GM23338 (cell line): ENCODE measurements at regions not wholly inside any gene's neighbourhood (a gene's known extent, or its start where the extent isn't known, plus 50 kb on each side); places are given as distances from the start of the nearest gene placed in this dataset.
A peak's percentile ranks its signal among the peaks of the same experiment; 100 is the strongest.

Experiments used
- ATAC-seq: fragments of 200-7000 bp; cut with Tn5 transposase; 3 replicates; pipeline ENCODE4 v1.9.1; 2020
- DNase-seq: peaks from one replicate; pipeline ENCODE4 v3.0.0-alpha.2; 2015; ENCODE audit warnings: low spot score
- H2AFZ ChIP-seq: fragments of 200-600 bp; sonication (generic); 2 replicates; pipeline ENCODE4 v1.8.0; 2016; ENCODE audit warnings: antibody characterized with exemption, mild to moderate bottlenecking, moderate library complexity
- H3F3A ChIP-seq: fragments of 200-600 bp; sonication (generic); replicated peaks from 2 replicates; pipeline ENCODE4 v1.8.0; 2017; ENCODE audit warnings: antibody characterized with exemption, mixed run types, low read depth
- H3K27ac ChIP-seq: fragments of 200-600 bp; sonication (generic); 2 replicates; pipeline ENCODE4 v1.6.1; 2016; ENCODE audit warnings: low read depth
- H3K27me3 ChIP-seq: fragments of 200-600 bp; sonication (generic); 2 replicates; pipeline ENCODE4 v1.8.0; 2016; ENCODE audit warnings: mild to moderate bottlenecking, mixed run types, moderate library complexity; ENCODE audit not compliant: insufficient read depth
- H3K36me3 ChIP-seq: fragments of 200-600 bp; sonication (generic); 2 replicates; pipeline ENCODE4 v1.8.0; 2016; ENCODE audit warnings: mild to moderate bottlenecking; ENCODE audit not compliant: insufficient read depth
- H3K4me1 ChIP-seq: fragments of 200-600 bp; sonication (generic); 2 replicates; pipeline ENCODE4 v1.8.0; 2016; ENCODE audit warnings: mild to moderate bottlenecking, moderate library complexity; ENCODE audit not compliant: insufficient read depth
- H3K4me2 ChIP-seq: fragments of 200-600 bp; sonication (generic); 2 replicates; pipeline ENCODE4 v1.7.1; 2017; ENCODE audit warnings: mixed run types
- H3K4me3 ChIP-seq: fragments of 200-600 bp; sonication (generic); 2 replicates; pipeline ENCODE4 v1.6.1; 2016; ENCODE audit warnings: mixed run types
- H3K79me2 ChIP-seq: fragments of 200-600 bp; sonication (generic); replicated peaks from 2 replicates; pipeline ENCODE4 v1.8.0; 2017; ENCODE audit warnings: mild to moderate bottlenecking; ENCODE audit not compliant: insufficient read depth
- H3K9me2 ChIP-seq: fragments of 200-600 bp; sonication (generic); 2 replicates; pipeline ENCODE4 v1.8.0; 2017; ENCODE audit not compliant: insufficient read depth
- H4K20me1 ChIP-seq: fragments of 200-600 bp; sonication (generic); replicated peaks from 2 replicates; pipeline ENCODE4 v1.8.0; 2017; ENCODE audit warnings: mild to moderate bottlenecking; ENCODE audit not compliant: insufficient read depth
- H3K27ac Mint-ChIP-seq: 2 replicates; pipeline ENCODE4 v1.8.0; 2020; ENCODE audit warnings: inconsistent platforms, mild to moderate bottlenecking, moderate library complexity, mixed read lengths
- H3K27me3 Mint-ChIP-seq: 3 replicates; pipeline ENCODE4 v1.8.0; 2022; ENCODE audit warnings: low read depth, mild to moderate bottlenecking, moderate library complexity, mixed read lengths, inconsistent platforms; ENCODE audit not compliant: insufficient read depth, poor library complexity
- H3K36me3 Mint-ChIP-seq: 3 replicates; pipeline ENCODE4 v1.8.0; 2021; ENCODE audit warnings: low read depth, mild to moderate bottlenecking, inconsistent platforms, moderate library complexity, mixed read lengths
- H3K4me1 Mint-ChIP-seq: 3 replicates; pipeline ENCODE4 v1.8.0; 2020; ENCODE audit warnings: mild to moderate bottlenecking, inconsistent platforms, mixed read lengths
- H3K4me3 Mint-ChIP-seq: 3 replicates; pipeline ENCODE4 v1.8.0; 2021; ENCODE audit warnings: moderate library complexity, mild to moderate bottlenecking, inconsistent platforms, mixed read lengths
- H3K9me3 Mint-ChIP-seq: 3 replicates; pipeline ENCODE4 v1.8.0; 2020; ENCODE audit warnings: moderate library complexity, mild to moderate bottlenecking, inconsistent platforms, mixed read lengths
- EZH2phosphoT487 ChIP-seq: fragments of 200-600 bp; sonication (generic); IDR thresholded peaks from one replicate; pipeline ENCODE4 v1.8.1; 2018; ENCODE audit warnings: antibody characterized with exemption; ENCODE audit not compliant: unreplicated experiment
- JUNB ChIP-seq: IDR thresholded peaks from one replicate; pipeline ENCODE4 v1.6.1; 2016; ENCODE audit warnings: antibody characterized with exemption; ENCODE audit not compliant: unreplicated experiment
- NANOG ChIP-seq: IDR thresholded peaks from 2 replicates; pipeline ENCODE4 v1.6.1; 2016; ENCODE audit warnings: antibody characterized with exemption, borderline replicate concordance
- POLR2AphosphoS5 ChIP-seq: IDR thresholded peaks from 2 replicates; pipeline ENCODE4 v1.6.1; 2016; ENCODE audit warnings: antibody characterized with exemption, low read depth
- ZNF331 ChIP-seq: fragments of 250-450 bp; sonication (Bioruptor Pico); IDR thresholded peaks from 2 replicates; pipeline ENCODE4 v1.5.0; 2020; ENCODE audit warnings: low read depth, mild to moderate bottlenecking, moderate library complexity
- TF ChIP-seq, protein P1 (sequence below), 2 experiments: fragments of 200-600 bp in 1 of 2; sonication (generic) in 1 of 2; conservative IDR thresholded peaks; 2 replicates each; pipeline versions ENCODE4 v1.5.1 to v1.6.1; 2016 to 2017; ENCODE audit warnings: antibody characterized with exemption in 2 of 2, low read depth in 2 of 2, mild to moderate bottlenecking in 2 of 2, moderate library complexity in 1 of 2
- TF ChIP-seq, protein P2 (sequence below): fragments of 250-450 bp; sonication (Bioruptor Pico); IDR thresholded peaks from 2 replicates; pipeline ENCODE4 v1.5.0; 2020; ENCODE audit warnings: mild to moderate bottlenecking, moderate library complexity

DNA sequence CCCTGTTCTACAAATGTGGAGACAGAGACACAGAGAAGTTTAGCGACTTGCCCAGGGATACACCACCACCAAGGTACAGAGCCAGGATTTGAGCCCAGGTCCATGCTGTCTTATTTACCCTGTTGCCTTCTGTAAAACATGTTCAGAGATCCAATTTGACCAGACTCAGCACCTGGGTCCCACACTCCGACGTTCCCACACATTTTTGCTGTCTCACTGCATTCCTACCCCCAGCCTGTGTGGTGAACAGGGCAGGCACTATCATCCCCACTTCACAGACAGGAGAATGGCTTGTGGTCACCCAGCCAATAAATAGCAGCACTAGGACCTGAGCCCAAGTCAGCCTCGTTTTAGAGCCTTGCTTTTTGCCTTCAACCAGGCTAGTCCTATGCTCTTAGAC is 102.8 kb downstream of the PJA1 start (continued):
- TF ChIP-seq NANOG = no peak
- TF ChIP-seq, protein P1, sequence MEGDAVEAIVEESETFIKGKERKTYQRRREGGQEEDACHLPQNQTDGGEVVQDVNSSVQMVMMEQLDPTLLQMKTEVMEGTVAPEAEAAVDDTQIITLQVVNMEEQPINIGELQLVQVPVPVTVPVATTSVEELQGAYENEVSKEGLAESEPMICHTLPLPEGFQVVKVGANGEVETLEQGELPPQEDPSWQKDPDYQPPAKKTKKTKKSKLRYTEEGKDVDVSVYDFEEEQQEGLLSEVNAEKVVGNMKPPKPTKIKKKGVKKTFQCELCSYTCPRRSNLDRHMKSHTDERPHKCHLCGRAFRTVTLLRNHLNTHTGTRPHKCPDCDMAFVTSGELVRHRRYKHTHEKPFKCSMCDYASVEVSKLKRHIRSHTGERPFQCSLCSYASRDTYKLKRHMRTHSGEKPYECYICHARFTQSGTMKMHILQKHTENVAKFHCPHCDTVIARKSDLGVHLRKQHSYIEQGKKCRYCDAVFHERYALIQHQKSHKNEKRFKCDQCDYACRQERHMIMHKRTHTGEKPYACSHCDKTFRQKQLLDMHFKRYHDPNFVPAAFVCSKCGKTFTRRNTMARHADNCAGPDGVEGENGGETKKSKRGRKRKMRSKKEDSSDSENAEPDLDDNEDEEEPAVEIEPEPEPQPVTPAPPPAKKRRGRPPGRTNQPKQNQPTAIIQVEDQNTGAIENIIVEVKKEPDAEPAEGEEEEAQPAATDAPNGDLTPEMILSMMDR (conservative IDR thresholded peaks at IDR 0.05; ENCODE audit: low read depth in 2 of 2) = no peak

DNA sequence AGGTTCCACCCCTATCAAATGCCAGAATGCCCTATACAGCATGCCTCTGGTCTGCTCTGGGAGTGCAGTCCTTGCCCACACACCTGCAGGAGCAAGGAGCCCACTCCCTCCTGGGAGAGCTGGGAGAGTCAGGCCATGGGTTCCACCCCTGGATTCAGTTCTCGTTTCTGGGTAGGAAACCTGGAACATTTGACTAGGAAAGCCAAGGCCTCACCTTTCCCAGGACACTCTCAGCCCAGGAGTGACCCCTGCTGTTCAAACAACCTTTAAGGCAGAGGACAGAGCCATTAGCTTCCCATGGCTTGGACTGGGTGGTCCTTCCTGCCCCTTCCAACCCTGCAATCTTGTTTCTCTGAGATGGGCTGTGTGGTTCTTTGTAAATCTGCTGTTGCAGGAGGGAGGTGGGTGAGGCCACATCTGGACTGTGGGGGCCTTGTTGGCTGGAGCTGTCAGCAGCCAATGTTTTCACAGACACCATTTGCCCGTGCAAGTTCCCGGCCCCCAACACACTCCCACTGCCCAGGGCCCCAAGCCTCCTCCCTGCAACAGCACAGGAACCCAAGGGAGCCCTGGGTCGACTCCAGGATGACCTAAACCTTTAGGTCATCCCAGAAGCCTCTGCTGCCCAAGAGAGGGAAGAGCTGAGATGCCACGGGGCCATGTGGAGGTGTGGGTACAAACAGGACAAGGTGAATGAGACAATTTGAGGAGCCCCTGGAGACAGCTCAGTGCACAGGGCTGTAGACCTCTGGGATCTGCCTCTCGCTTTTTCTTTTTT is 104.4 kb downstream of the PJA1 start:
- no peaks in the 10 kb centered on the region; the same call in 2 of the 3 replicates for H3K9me3 Mint-ChIP-seq
- Histone ChIP-seq H2AFZ (no peak overlapping the region), H4K20me1 (no peaks in the 10 kb centered on the region), H3K4me3 (no peak overlapping the region), H3K4me2 (no peak overlapping the region), H3K4me1 (no peaks in the 10 kb centered on the region; the same call in 1 of the 2 replicates), H3F3A (no peaks in the 10 kb centered on the region), H3K27me3 (no peaks in the 10 kb centered on the region), H3K9me2 (no peaks in the 10 kb centered on the region), H3K27ac (no peak overlapping the region), H3K79me2 (no peaks in the 10 kb centered on the region), H3K36me3 (no peaks in the 10 kb centered on the region)
- H3K4me3 Mint-ChIP-seq = no peak overlapping the region
- H3K27me3 Mint-ChIP-seq = peaks cover 8% of the 10 kb centered on the region
- ATAC-seq (peak; percentile 81), DNase-seq (peak; percentile 48)
- TF ChIP-seq ZNF331 (no peak), JUNB (no peak), EZH2phosphoT487 (no peak), POLR2AphosphoS5 (no peak)
- TF ChIP-seq, protein P1 (conservative IDR thresholded peaks at IDR 0.05; ENCODE audit: low read depth in 2 of 2) = peak; percentile 18 to 72; a peak in 3 of 4 replicates
- TF ChIP-seq, protein P2, sequence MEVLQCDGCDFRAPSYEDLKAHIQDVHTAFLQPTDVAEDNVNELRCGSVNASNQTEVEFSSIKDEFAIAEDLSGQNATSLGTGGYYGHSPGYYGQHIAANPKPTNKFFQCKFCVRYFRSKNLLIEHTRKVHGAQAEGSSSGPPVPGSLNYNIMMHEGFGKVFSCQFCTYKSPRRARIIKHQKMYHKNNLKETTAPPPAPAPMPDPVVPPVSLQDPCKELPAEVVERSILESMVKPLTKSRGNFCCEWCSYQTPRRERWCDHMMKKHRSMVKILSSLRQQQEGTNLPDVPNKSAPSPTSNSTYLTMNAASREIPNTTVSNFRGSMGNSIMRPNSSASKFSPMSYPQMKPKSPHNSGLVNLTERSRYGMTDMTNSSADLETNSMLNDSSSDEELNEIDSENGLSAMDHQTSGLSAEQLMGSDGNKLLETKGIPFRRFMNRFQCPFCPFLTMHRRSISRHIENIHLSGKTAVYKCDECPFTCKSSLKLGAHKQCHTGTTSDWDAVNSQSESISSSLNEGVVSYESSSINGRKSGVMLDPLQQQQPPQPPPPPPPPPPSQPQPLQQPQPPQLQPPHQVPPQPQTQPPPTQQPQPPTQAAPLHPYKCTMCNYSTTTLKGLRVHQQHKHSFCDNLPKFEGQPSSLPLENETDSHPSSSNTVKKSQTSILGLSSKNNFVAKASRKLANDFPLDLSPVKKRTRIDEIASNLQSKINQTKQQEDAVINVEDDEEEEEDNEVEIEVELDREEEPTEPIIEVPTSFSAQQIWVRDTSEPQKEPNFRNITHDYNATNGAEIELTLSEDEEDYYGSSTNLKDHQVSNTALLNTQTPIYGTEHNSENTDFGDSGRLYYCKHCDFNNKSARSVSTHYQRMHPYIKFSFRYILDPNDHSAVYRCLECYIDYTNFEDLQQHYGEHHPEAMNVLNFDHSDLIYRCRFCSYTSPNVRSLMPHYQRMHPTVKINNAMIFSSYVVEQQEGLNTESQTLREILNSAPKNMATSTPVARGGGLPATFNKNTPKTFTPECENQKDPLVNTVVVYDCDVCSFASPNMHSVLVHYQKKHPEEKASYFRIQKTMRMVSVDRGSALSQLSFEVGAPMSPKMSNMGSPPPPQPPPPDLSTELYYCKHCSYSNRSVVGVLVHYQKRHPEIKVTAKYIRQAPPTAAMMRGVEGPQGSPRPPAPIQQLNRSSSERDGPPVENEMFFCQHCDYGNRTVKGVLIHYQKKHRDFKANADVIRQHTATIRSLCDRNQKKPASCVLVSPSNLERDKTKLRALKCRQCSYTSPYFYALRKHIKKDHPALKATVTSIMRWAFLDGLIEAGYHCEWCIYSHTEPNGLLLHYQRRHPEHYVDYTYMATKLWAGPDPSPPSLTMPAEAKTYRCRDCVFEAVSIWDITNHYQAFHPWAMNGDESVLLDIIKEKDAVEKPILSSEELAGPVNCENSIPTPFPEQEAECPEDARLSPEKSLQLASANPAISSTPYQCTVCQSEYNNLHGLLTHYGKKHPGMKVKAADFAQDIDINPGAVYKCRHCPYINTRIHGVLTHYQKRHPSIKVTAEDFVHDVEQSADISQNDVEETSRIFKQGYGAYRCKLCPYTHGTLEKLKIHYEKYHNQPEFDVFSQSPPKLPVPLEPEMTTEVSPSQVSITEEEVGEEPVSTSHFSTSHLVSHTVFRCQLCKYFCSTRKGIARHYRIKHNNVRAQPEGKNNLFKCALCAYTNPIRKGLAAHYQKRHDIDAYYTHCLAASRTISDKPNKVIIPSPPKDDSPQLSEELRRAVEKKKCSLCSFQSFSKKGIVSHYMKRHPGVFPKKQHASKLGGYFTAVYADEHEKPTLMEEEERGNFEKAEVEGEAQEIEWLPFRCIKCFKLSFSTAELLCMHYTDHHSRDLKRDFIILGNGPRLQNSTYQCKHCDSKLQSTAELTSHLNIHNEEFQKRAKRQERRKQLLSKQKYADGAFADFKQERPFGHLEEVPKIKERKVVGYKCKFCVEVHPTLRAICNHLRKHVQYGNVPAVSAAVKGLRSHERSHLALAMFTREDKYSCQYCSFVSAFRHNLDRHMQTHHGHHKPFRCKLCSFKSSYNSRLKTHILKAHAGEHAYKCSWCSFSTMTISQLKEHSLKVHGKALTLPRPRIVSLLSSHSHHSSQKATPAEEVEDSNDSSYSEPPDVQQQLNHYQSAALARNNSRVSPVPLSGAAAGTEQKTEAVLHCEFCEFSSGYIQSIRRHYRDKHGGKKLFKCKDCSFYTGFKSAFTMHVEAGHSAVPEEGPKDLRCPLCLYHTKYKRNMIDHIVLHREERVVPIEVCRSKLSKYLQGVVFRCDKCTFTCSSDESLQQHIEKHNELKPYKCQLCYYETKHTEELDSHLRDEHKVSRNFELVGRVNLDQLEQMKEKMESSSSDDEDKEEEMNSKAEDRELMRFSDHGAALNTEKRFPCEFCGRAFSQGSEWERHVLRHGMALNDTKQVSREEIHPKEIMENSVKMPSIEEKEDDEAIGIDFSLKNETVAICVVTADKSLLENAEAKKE (CRISPR knock-in tag) = no peak
- H3K36me3 Mint-ChIP-seq = no peaks in the 10 kb centered on the region
- no peak overlapping the region for H3K27ac Mint-ChIP-seq
- peaks cover 7% of the 10 kb centered on the region; the same call in 2 of the 3 replicates for H3K4me1 Mint-ChIP-seq
